Occipital lobe (tissue), 1 donor: ENCODE measurements at regions not wholly inside any gene's neighbourhood (a gene's known extent, or its start where the extent isn't known, plus 50 kb on each side); places are given as distances from the start of the nearest gene placed in this dataset.

ENCODE experiments used
- DNase-seq: peaks from one replicate; lab custom pipeline; 2025; lab: John Stamatoyannopoulos, UW

- DNase-seq = no peak
Measured at GRCh38 chr4:173932701-173933100, 350.8 kb downstream of the FBXO8 start.

GRCh38 chr4:173930329-173930967 lies 353.0 kb downstream of the FBXO8 start:
- DNase-seq = no peak

DNA sequence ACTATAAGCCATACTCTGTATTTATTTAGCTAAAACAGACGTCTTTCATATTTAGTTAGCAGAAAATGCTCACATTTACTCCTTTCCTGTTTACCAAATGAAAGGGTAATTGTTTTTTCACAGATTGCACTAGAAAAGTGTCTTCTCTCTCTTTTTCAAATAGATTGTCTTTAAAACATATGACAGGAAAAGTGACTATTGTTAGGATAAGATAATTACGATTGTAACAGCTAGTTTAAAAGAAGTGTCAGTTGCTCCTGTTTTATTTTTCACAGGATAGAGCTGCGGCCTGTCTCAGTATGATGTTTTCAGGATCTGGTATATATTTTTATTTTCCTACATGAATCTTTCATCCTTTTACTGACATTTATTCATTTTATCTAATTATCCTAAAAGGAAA lies 353.5 kb downstream of the FBXO8 start:
- DNase-seq = no peak

GRCh38 chr4:173924561-173924960 lies 358.9 kb downstream of the FBXO8 start:
- DNase-seq = no peak

GRCh38 chr4:173919861-173920260 lies 363.6 kb downstream of the FBXO8 start:
- DNase-seq = no peak

GRCh38 chr4:173919196-173919595 lies 364.3 kb downstream of the FBXO8 start:
- no peak for DNase-seq

DNA sequence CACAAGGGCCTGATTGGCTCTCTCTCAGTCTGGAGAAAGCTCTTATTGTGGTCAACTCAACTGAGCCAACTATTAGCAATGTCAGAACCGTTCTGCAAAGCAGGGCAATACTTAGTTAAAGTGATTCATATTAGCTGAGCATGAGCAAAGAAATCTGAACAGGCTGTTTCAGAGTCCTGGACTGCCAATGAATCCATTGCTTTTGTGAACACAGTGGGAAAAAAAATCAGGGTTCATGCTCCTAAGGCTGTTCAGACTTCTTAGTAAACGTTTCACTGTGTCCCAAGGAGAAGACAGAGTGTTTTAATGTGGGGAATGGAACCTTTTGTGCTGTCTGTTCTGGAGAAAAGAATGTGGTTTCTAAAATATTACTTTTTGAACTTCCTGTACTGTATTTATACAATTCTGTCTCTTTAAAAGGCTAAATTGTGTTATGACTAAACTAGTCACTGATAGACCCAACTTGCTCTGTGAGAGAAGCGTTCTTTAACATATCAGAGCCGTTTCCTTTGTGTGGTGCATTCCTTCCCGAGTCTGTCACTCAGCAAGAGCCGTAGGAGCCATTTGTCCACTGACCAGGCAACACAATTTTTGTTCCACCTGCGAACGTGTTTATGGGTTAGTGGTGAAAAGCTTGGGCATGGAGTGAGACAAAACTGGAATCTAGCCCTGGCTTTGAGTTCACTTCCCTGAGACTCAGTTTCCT lies 366.1 kb downstream of the FBXO8 start:
- DNase-seq = no peak

DNA sequence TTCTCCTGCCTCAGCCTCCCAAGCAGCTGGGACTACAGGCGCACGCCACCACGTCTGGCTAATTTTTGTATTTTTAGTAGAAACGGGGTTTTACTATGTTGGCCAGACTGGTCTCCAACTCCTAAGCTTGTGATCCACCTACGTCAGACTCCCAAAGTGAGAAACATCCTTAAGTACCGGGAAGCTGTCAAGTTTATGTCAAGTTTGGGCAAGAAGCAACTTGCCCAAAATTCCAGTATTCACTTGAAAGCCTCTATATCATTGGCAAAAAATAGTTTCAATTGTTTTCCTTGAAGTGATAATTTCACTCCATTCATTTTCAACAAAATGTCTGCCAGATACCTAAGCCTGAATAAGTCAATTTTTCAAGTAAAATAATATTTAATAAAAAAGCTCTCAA lies 370.0 kb downstream of the FBXO8 start:
- no peak for DNase-seq

DNA sequence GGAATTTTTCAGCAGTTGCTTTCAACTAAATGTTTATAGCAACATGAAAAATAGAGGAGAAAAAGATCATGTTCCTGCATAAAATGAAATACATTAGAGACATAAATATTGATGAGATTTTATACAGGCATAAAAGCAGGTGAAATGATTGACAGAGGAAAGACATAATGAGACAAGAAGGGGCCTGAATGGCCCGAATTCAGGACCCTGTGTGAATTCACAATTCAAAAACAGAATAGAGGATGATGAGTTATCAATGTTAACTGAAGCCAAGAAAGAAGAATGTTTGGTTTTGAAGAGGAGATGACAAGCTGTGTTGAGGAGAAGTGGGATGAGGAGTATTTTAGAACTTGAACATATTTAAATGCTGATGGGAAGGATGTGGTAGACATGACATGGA lies 371.1 kb downstream of the FBXO8 start:
- DNase-seq = no peak

GRCh38 chr4:173910891-173911290 lies 372.6 kb downstream of the FBXO8 start:
- no peak for DNase-seq

DNA sequence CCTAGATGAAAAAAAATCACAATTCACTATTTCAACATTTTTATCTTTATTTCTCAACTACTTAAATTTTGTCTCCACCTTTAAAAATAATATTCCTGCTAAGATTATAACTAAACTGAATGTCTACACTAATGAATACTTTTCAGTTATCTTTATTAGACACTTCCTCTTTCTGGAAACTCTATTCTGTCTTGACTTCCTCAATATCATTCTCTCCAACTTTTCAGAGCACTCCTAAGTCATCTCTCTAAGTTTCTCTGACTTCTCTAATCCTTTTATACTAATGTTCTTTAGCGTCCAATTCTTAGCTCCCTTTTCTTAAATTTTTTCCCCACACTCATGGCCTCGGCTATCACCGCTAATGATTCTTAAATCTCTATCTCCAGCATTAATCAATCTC lies 374.2 kb downstream of the FBXO8 start:
- no peak for DNase-seq

DNA sequence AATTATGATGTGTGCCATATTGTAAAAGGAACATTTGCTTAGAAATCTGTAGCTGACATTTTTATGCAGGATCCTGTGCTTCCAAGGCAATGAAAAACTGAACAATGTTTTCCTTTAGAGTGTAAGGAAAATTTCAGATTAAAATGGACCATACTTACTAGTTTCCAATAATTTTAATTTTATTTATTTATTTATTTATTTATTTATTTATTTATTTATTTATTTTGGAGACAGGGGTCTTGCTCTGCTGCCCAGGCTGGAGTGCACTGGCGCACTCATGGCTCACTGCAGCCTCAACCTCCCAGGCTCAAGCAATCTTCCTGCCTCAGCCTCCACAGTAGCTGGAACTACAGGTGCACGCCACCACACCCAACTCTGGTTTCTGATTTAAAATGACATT lies 369.8 kb upstream of the HAND2 start:
- no peak for DNase-seq

DNA sequence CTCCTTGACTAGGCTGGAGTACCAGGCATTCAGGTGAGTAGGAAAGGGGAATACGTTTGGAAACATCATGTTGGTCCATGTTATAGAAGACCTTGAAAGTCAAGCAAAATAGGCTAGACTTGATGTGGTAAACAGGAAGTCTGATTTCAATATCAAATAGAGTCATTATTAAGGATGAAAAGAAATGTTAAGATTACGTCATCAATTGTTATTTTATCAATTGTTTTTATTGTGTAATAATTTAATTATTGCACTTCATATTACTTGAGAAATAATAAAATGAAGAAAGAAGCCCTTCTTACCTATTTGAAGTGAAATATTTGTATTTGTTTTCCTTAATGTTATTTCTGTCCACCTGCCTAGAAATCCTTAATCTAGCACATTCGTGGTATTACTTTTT lies 361.0 kb upstream of the HAND2 start:
- no peak for DNase-seq

DNA sequence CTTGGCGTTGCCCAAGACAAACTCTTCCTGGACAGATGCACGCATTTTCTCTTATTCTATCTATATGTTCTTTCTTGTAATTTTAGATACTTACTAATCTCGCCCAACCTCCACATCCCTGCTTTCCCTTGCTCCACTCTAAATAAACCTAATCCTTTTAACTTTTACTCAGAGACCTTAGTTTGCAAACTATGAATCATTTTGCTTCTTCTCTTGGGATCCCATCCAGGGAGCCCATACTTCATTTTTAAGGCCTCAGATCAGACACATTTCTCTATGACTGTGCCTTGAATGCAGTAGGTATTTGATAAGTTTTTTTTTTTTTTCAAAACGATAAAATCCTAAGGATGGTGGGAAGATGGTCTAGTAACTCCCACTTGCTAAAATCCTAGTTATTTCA lies 353.8 kb upstream of the HAND2 start:
- DNase-seq = no peak

DNA sequence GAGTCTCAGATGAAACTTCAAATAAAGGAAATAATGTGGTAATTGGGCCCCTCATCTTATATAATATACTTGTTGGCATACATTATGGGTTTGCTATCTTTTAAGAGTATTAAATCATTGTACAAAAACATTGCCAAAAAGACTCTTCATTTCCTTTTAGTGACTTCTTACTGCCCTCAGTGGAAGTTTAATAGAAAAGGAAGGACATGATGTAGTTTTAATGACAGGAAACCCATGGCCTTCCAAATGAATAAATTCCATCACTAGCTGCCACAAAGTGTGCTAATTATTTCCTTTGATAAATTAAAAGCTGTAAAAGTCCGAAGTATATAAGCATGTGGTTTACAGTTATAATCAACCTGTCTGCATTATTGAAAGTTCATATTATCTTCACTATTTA lies 350.9 kb upstream of the HAND2 start:
- DNase-seq = no peak

DNA sequence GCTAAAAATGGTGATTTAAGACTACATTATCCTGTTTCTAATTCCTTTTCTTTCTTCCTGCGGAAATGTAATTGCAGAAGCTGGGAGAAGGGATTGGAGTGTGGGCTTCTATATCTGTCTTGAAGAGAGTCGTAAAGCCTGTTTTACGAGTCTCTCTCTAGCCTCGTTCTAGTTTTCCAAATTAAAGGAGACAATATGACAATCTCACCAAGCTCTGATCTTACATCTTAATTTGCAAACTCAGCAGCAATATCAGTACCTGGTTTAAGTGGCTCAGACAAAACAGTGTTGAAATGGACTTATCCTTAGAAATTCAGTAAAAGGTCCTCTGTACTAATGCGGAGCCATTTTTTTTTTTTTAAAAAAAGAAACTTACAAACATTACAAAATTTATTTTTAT lies 349.5 kb upstream of the HAND2 start:
- no peak for DNase-seq

- DNase-seq = no peak
Measured at GRCh38 chr4:173878701-173879100, 348.7 kb upstream of the HAND2 start.

GRCh38 chr4:173871643-173872042 lies 341.6 kb upstream of the HAND2 start:
- DNase-seq = no peak

DNA sequence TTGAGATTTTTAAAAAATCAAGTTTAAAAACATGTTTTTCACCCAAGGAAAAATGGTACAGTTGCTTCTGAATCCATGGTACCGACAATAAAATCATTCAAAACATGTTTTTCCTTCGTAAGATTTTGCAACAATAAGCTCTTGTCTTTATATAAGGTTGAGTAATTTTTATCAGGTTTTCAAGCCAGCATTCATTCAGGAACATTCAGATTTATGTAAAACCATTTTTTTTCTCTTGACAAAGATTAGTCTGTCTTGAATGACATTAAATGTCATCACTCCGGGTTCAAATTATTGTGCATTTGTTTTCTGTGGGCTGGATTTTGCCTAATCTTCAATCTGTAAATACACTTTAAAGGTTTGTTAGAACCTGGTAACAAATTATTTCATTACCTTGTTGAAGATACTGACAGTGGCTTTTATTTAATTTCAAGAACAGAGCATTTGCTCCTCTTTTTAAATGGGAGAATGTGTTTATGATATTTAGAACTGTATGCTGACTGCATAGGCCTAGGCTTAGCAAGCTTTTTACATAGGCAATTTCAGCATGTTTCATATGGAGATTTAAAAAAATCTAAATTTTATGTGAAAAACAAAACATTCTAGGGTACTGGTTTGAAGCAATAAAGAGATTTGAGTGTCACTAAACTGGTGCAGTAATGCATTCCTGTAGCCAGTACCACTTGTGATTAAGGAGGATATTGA lies 336.4 kb upstream of the HAND2 start:
- no peak for DNase-seq

DNA sequence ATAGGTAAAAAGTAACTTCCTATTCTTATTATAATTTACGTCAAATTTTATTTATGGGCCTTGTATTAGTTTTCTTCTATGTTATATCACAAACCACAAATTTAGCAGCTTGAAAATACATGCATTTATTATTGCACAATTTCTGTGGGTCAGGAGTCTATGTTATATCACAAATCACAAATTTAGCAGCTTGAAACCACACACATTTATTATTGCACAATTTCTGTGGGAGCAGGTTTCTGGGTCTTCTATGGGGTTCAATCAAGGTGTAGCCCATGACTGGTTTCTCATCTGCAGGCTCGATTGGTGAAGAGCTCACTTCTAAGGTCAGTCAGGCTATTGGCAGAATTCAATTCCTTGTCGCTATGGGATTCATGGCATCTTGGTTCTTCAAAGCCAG lies 332.7 kb upstream of the HAND2 start:
- no peak for DNase-seq

GRCh38 chr4:173860094-173860493 lies 330.1 kb upstream of the HAND2 start:
- DNase-seq = no peak

- DNase-seq = no peak
Measured at GRCh38 chr4:173859091-173859713, 329.2 kb upstream of the HAND2 start.
